Gastroesophageal sphincter (tissue), 4 donors: ENCODE measurements at regions not wholly inside any gene's neighbourhood (a gene's known extent, or its start where the extent isn't known, plus 50 kb on each side); places are given as distances from the start of the nearest gene placed in this dataset.

ENCODE experiments used
- ATAC-seq: fragments of 150-250 bp; one replicate; pipeline ENCODE4 v1.9.1; 2016; ENCODE audit warnings: mild to moderate bottlenecking, moderate library complexity
- H3K27ac ChIP-seq, 4 donors: fragments of 200-600 bp; sonication (generic) in 3 of 4; 1 replicate in 3 of 4; 2 replicates in 1 of 4; pipeline ENCODE4 v1.5.1; 2016 to 2019
- H3K27me3 ChIP-seq: fragments of 200-600 bp; sonication (generic); one replicate; pipeline ENCODE4 v1.5.1; 2019
- H3K36me3 ChIP-seq, 2 donors: fragments of 200-600 bp; sonication (generic); one replicate each; pipeline ENCODE4 v1.5.1; 2019; ENCODE audit warnings: control low read depth in 1 of 2
- H3K4me1 ChIP-seq, 3 donors: fragments of 200-600 bp; sonication (generic); 1 replicate in 2 of 3; 2 replicates in 1 of 3; pipeline ENCODE4 v1.5.1; 2016 to 2019; ENCODE audit warnings: control low read depth in 2 of 3
- H3K4me3 ChIP-seq, 2 donors: fragments of 200-600 bp; sonication (generic); one replicate each; pipeline ENCODE4 v1.5.1; 2019; ENCODE audit warnings: mild to moderate bottlenecking in 1 of 2, moderate library complexity in 1 of 2
- H3K9me3 ChIP-seq, 3 donors: fragments of 200-600 bp; sonication (generic); one replicate each; pipeline ENCODE4 v1.5.1; 2017 to 2019; ENCODE audit warnings: control low read depth in 2 of 3
- EP300 ChIP-seq: sonication (generic); formaldehyde crosslinking; IDR thresholded peaks from one replicate; pipeline ENCODE4 v1.6.1; 2017; ENCODE audit warnings: antibody characterized with exemption, mild to moderate bottlenecking
- POLR2A ChIP-seq, 2 donors: fragments of 450-650 bp; IDR thresholded peaks; one replicate each; pipeline ENCODE4 v1.6.1; 2017; ENCODE audit warnings: antibody characterized with exemption in 2 of 2, mild to moderate bottlenecking in 2 of 2, moderate library complexity in 1 of 2
- POLR2AphosphoS5 ChIP-seq: sonication (generic); formaldehyde crosslinking; IDR thresholded peaks from one replicate; pipeline ENCODE4 v1.6.1; 2017; ENCODE audit warnings: antibody characterized with exemption
- WGBS, 2 donors: methylation state at CpG; one replicate each; pipeline ENCODE4 v1.1.5; 2018; ENCODE audit warnings: low coverage in 1 of 2; 5-methylcytosine and 5-hydroxymethylcytosine counted together
- TF ChIP-seq, protein P1 (sequence below), 4 experiments: fragments of 200-600 bp in 2 of 4; fragments of 450-650 bp in 2 of 4; sonication (generic) in 1 of 4; IDR thresholded peaks; one replicate each; pipeline ENCODE4 v1.5.1; 2017 to 2019; ENCODE audit warnings: antibody characterized with exemption in 4 of 4, mild to moderate bottlenecking in 2 of 4, moderate library complexity in 2 of 4

DNA sequence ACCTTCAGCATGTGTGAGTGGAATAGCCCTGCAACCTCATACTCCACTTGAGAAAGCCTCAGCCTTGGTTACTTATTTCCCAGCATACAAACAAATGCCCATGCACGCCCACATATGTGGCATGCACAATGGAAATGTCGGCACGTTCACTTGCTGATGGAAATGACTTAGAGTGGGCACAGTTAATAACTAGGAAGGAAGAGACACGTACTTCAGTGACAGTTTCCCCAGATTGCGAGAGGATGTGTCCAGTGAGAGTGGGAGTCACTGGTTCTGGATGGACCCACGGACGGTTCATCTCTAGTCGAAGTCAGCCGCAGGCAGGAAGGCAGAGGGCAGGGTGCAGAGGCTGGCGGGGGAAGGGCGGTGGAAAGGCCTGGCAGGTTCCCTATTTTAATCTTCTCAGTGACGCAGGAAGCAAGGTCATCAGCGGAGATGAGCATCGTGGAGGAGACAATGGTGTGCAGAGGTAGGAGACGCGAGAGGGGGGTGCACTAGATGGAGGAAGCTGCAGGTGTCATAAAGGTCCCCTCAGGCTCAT, 350.7 kb upstream of the MYT1L start:
- WGBS, 2 donors: 59 to 79% methylated on average over 11 to 14 of the region's 16 CpGs
- Histone ChIP-seq H3K4me3 (no peak overlapping the region), H3K27me3 (no peaks in the 10 kb centered on the region), H3K27ac (no peak overlapping the region), H3K36me3 (no peaks in the 10 kb centered on the region), H3K9me3 (no peaks in the 10 kb centered on the region), H3K4me1 (no peaks in the 10 kb centered on the region)
- TF ChIP-seq POLR2A (IDR thresholded peaks at IDR 0.05): no peak
- TF ChIP-seq EP300: no peak
- TF ChIP-seq, protein P1, sequence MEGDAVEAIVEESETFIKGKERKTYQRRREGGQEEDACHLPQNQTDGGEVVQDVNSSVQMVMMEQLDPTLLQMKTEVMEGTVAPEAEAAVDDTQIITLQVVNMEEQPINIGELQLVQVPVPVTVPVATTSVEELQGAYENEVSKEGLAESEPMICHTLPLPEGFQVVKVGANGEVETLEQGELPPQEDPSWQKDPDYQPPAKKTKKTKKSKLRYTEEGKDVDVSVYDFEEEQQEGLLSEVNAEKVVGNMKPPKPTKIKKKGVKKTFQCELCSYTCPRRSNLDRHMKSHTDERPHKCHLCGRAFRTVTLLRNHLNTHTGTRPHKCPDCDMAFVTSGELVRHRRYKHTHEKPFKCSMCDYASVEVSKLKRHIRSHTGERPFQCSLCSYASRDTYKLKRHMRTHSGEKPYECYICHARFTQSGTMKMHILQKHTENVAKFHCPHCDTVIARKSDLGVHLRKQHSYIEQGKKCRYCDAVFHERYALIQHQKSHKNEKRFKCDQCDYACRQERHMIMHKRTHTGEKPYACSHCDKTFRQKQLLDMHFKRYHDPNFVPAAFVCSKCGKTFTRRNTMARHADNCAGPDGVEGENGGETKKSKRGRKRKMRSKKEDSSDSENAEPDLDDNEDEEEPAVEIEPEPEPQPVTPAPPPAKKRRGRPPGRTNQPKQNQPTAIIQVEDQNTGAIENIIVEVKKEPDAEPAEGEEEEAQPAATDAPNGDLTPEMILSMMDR (IDR thresholded peaks at IDR 0.05): no peak
- no peak for TF ChIP-seq POLR2AphosphoS5
- no peak for ATAC-seq

DNA sequence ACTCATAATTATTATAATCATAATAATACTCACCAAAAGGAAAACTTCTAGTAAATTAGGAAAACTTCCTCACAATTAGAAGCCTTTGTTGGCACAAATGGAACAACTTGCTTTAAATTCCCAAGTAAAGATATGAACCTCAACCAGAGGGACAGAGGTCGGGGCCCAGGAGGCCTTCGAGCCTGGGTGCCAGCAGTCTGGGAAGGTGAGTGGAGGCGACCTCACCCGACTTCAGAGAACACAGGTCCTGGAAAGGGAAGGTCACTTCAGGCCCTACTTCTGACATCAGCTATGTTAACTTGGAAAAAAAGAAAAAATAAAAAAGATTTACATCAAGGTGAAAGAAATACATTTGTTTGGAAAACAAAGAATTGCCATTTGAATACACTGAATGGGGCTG, 350.0 kb upstream of the MYT1L start:
- no peak for ATAC-seq
- no peak overlapping the region for H3K27ac ChIP-seq
- no peak for TF ChIP-seq EP300
- TF ChIP-seq POLR2A (IDR thresholded peaks at IDR 0.05): no peak
- TF ChIP-seq POLR2AphosphoS5: no peak
- TF ChIP-seq, protein P1 (IDR thresholded peaks at IDR 0.05): no peak
- 87 to 90% methylated on average over 2 to 3 of the region's 4 CpGs for WGBS, 2 donors
- H3K27me3 ChIP-seq: no peaks in the 10 kb centered on the region
- H3K36me3 ChIP-seq: no peaks in the 10 kb centered on the region
- H3K4me3 ChIP-seq: no peak overlapping the region
- no peaks in the 10 kb centered on the region for H3K4me1 ChIP-seq
- H3K9me3 ChIP-seq: no peaks in the 10 kb centered on the region

- WGBS, 2 donors: 81 to 88% methylated on average over 6 of the region's 6 CpGs
- no peak for ATAC-seq
These were observed 343.8 kb upstream of the MYT1L start for GRCh38 chr2:2674831-2675230.

GRCh38 chr2:2673406-2673805, 342.3 kb upstream of the MYT1L start:
- WGBS, 2 donors: 59% methylated on average over 2 to 3 of the region's 3 CpGs
- ATAC-seq: no peak

More at GRCh38 chr2:2674831-2675230, 343.8 kb upstream of the MYT1L start:
- Histone ChIP-seq H3K4me1 (no peaks in the 10 kb centered on the region), H3K27ac (no peak overlapping the region), H3K27me3 (no peaks in the 10 kb centered on the region), H3K9me3 (no peaks in the 10 kb centered on the region), H3K4me3 (no peak overlapping the region), H3K36me3 (no peaks in the 10 kb centered on the region)
- TF ChIP-seq POLR2A (IDR thresholded peaks at IDR 0.05) (no peak), POLR2AphosphoS5 (no peak), EP300 (no peak)
- TF ChIP-seq, protein P1 (IDR thresholded peaks at IDR 0.05): no peak

GRCh38 chr2:2672249-2672648, 341.2 kb upstream of the MYT1L start:
- H3K27ac ChIP-seq: no peak overlapping the region
- TF ChIP-seq POLR2A (IDR thresholded peaks at IDR 0.05) (no peak), EP300 (no peak), POLR2AphosphoS5 (no peak)
- TF ChIP-seq, protein P1 (IDR thresholded peaks at IDR 0.05): no peak
- no peak for ATAC-seq
- no peaks in the 10 kb centered on the region for H3K4me1 ChIP-seq
- H3K9me3 ChIP-seq: no peaks in the 10 kb centered on the region
- WGBS, 2 donors: 82 to 93% methylated on average over 3 to 12 of the region's 14 CpGs
- H3K36me3 ChIP-seq: no peaks in the 10 kb centered on the region
- no peak overlapping the region for H3K4me3 ChIP-seq
- no peaks in the 10 kb centered on the region for H3K27me3 ChIP-seq

More at GRCh38 chr2:2673406-2673805, 342.3 kb upstream of the MYT1L start:
- no peak overlapping the region for H3K27ac ChIP-seq
- H3K4me3 ChIP-seq: no peak overlapping the region
- no peaks in the 10 kb centered on the region for H3K36me3 ChIP-seq
- H3K9me3 ChIP-seq: no peaks in the 10 kb centered on the region
- H3K4me1 ChIP-seq: no peaks in the 10 kb centered on the region
- no peak for TF ChIP-seq EP300
- TF ChIP-seq POLR2A (IDR thresholded peaks at IDR 0.05): no peak
- TF ChIP-seq, protein P1 (IDR thresholded peaks at IDR 0.05): no peak
- TF ChIP-seq POLR2AphosphoS5: no peak
- H3K27me3 ChIP-seq: no peaks in the 10 kb centered on the region
